Panc1 (cell line): ENCODE measurements at regions not wholly inside any gene's neighbourhood (a gene's known extent, or its start where the extent isn't known, plus 50 kb on each side); places are given as distances from the start of the nearest gene placed in this dataset.

Experiments used
- ATAC-seq: fragments of 200-7000 bp; cut with Tn5 transposase; 2 replicates; pipeline ENCODE4 v1.9.1; 2020; ENCODE audit warnings: mild to moderate bottlenecking, moderate library complexity
- BruUV-seq: library from RNA; stranded (reverse); fragments of 400-500 nt; replicated peaks from 2 replicates; lab custom pipeline; 2021; lab: Mats Ljungman, UMichigan
- CTCF ChIA-PET: fragments of 300-600 bp; sonication (Branson Sonifier 250); formaldehyde crosslinking; loops from one replicate; lab custom pipeline; 2022; ENCODE audit warnings: antibody characterized with exemption; lab: Charles Lee
- POLR2A ChIA-PET: fragments of 300-600 bp; sonication (Branson Sonifier 250); formaldehyde crosslinking; loops from one replicate; lab custom pipeline; 2022; ENCODE audit warnings: antibody characterized with exemption; lab: Charles Lee
- DNase-seq: peaks from one replicate; pipeline ENCODE4 v3.0.0-alpha.2; 2010; ENCODE audit warnings: low read depth, low spot score
- H3K27ac ChIP-seq: 2 replicates; pipeline ENCODE4 v1.5.1; 2011; ENCODE audit warnings: mild to moderate bottlenecking, low read length, inconsistent platforms
- H3K27me3 ChIP-seq: fragments of 200-500 bp; sonication (Bioruptor generic); 2 replicates; pipeline ENCODE4 v1.6.0; 2014; ENCODE audit warnings: low read length, inconsistent platforms; ENCODE audit not compliant: control insufficient read depth, insufficient read depth
- H3K36me3 ChIP-seq: fragments of 200-500 bp; sonication (Bioruptor generic); 2 replicates; pipeline ENCODE4 v1.5.1; 2014; ENCODE audit warnings: inconsistent platforms, mild to moderate bottlenecking, low read length, moderate library complexity; ENCODE audit not compliant: control insufficient read depth, insufficient read depth
- H3K4me1 ChIP-seq: 2 replicates; pipeline ENCODE4 v1.5.1; 2011; ENCODE audit warnings: inconsistent platforms, mild to moderate bottlenecking, low read length, moderate library complexity; ENCODE audit not compliant: control insufficient read depth, insufficient read depth
- H3K4me3 ChIP-seq, 2 experiments: 2 replicates each; pipeline ENCODE4 v1.5.1; 2011 to 2012; ENCODE audit warnings: low read depth in 2 of 2, low read length in 2 of 2, mild to moderate bottlenecking in 2 of 2, inconsistent platforms in 1 of 2, moderate library complexity in 1 of 2
- H3K9me3 ChIP-seq: fragments of 200-500 bp; sonication (Bioruptor generic); 2 replicates; pipeline ENCODE4 v1.5.1; 2014; ENCODE audit warnings: low read depth, mild to moderate bottlenecking, inconsistent platforms, low read length, moderate library complexity; ENCODE audit not compliant: control insufficient read depth, insufficient read depth
- CTCF ChIP-seq: fragments of 450-650 bp; IDR thresholded peaks from 2 replicates; pipeline ENCODE4 v1.5.1; 2017; ENCODE audit warnings: mild to moderate bottlenecking
- POLR2AphosphoS5 ChIP-seq: IDR thresholded peaks from 2 replicates; pipeline ENCODE4 v1.6.1; 2012; ENCODE audit warnings: mild to moderate bottlenecking, low read depth, low read length, moderate library complexity
- REST ChIP-seq, 2 experiments: IDR thresholded peaks; 2 replicates each; pipeline ENCODE4 v1.6.1; 2011 to 2012; ENCODE audit warnings: low read depth in 2 of 2, control low read depth in 1 of 2, low read length in 1 of 2, mild to moderate bottlenecking in 1 of 2, moderate library complexity in 1 of 2; ENCODE audit not compliant: insufficient read depth in 1 of 2
- SIN3A ChIP-seq: IDR thresholded peaks from 2 replicates; pipeline ENCODE4 v1.6.1; 2012; ENCODE audit warnings: low read depth, mild to moderate bottlenecking, low read length, moderate library complexity, borderline replicate concordance; ENCODE audit not compliant: insufficient read depth
- TCF7L2 ChIP-seq: IDR thresholded peaks from 2 replicates; pipeline ENCODE4 v1.6.1; 2011; ENCODE audit warnings: mild to moderate bottlenecking, low read depth, low read length, inconsistent platforms
- in situ Hi-C: cut with HindIII; loops from 2 replicates; pipeline ENCODE4 v1.10.0; 2016; ENCODE audit warnings: low sequenced_read_pairs, low pct_unique_long_range_greater_than_20kb
- intact Hi-C: fragments of 100-400 bp; cut with micrococcal nuclease; formaldehyde crosslinking; loops from one replicate; pipeline ENCODE4 v1.10.0; 2022; ENCODE audit not compliant: unreplicated experiment

- BruUV-seq, result no TSS peak
- CTCF ChIA-PET, result no interaction called here
Observed at GRCh38 chr1:164999146-164999545, 357.4 kb downstream of the LMX1A start.

GRCh38 chr1:164991763-164992314 lies 364.7 kb downstream of the LMX1A start:
- Histone ChIP-seq H3K27me3 (no peaks in the 10 kb centered on the region), H3K9me3 (no peaks in the 10 kb centered on the region), H3K4me1 (no peaks in the 10 kb centered on the region), H3K27ac (no peak overlapping the region), H3K4me3 (no peak overlapping the region), H3K36me3 (no peaks in the 10 kb centered on the region)
- TF ChIP-seq POLR2AphosphoS5 (no peak), CTCF (no peak), SIN3A (no peak), TCF7L2 (no peak), REST (IDR thresholded peaks at IDR 0.05; ENCODE audit: insufficient read depth in 1 of 2, low read depth in 2 of 2, low read length in 1 of 2) (no peak)
- ChIA-PET CTCF (no interaction called here), POLR2A (no interaction called here)
- in situ Hi-C loops, result no loop called here
- BruUV-seq, result no TSS peak
- DNase-seq, result no peak
- intact Hi-C loops, result no loop called here
- no peak for ATAC-seq

More at GRCh38 chr1:164999146-164999545, 357.4 kb downstream of the LMX1A start:
- Histone ChIP-seq H3K9me3 (no peaks in the 10 kb centered on the region), H3K36me3 (no peaks in the 10 kb centered on the region), H3K27ac (no peak overlapping the region), H3K4me3 (no peak overlapping the region), H3K27me3 (no peaks in the 10 kb centered on the region), H3K4me1 (no peaks in the 10 kb centered on the region)
- intact Hi-C loops, result no loop called here
- DNase-seq, result no peak
- POLR2A ChIA-PET, result no interaction called here
- in situ Hi-C loops, result no loop called here
- no peak for ATAC-seq
- TF ChIP-seq CTCF, result no peak
- no peak for TF ChIP-seq POLR2AphosphoS5
- TF ChIP-seq SIN3A, result no peak
- no peak for TF ChIP-seq TCF7L2
- no peak for TF ChIP-seq REST (IDR thresholded peaks at IDR 0.05; ENCODE audit: insufficient read depth in 1 of 2, low read depth in 2 of 2, low read length in 1 of 2)
